Fibroblast of the aortic adventitia (primary cell): ENCODE measurements at regions not wholly inside any gene's neighbourhood (a gene's known extent, or its start where the extent isn't known, plus 50 kb on each side); places are given as distances from the start of the nearest gene placed in this dataset.
"Not testable (repeated sequence)": the region's sequence is repeated elsewhere in the genome, so short reads cannot be mapped to it uniquely, and the experiment has no call there.

Source experiments
- DNase-seq: peaks from one replicate; pipeline ENCODE4 v3.0.0-alpha.2; 2010; ENCODE audit warnings: low read depth
- H3K4me3 ChIP-seq: 2 replicates; pipeline ENCODE4 v1.5.1; 2011; ENCODE audit warnings: low read depth, mild to moderate bottlenecking, control low read depth, low read length, moderate library complexity
- CTCF ChIP-seq: IDR thresholded peaks from 2 replicates; pipeline ENCODE4 v1.5.1; 2011; ENCODE audit warnings: mild to moderate bottlenecking, low read length, control low read depth, inconsistent platforms; ENCODE audit not compliant: insufficient read depth

GRCh38 chrX:39268207-39268606 lies 466.9 kb downstream of the MID1IP1 start:
- DNase-seq, result no peak
- no peak overlapping the region for H3K4me3 ChIP-seq
- TF ChIP-seq CTCF, result no peak

GRCh38 chrX:39275500-39276068 lies 474.3 kb downstream of the MID1IP1 start:
- H3K4me3 ChIP-seq, result no peak overlapping the region
- no peak for TF ChIP-seq CTCF
- DNase-seq, result no peak

GRCh38 chrX:39277685-39278390 lies 476.6 kb downstream of the MID1IP1 start:
- DNase-seq, H3K4me3 ChIP-seq: not testable (repeated sequence)

GRCh38 chrX:39283239-39283638 lies 482.0 kb downstream of the MID1IP1 start:
- H3K4me3 ChIP-seq, result no peak overlapping the region
- no peak for DNase-seq
- no peak for TF ChIP-seq CTCF

GRCh38 chrX:39288592-39288991 lies 487.3 kb downstream of the MID1IP1 start:
- no peak for DNase-seq
- TF ChIP-seq CTCF, result no peak

GRCh38 chrX:39289827-39290226 lies 488.6 kb downstream of the MID1IP1 start:
- no peak overlapping the region for H3K4me3 ChIP-seq
- no peak for TF ChIP-seq CTCF
- no peak for DNase-seq

More at GRCh38 chrX:39288592-39288991, 487.3 kb downstream of the MID1IP1 start:
- H3K4me3 ChIP-seq, result no peak overlapping the region

GRCh38 chrX:39293203-39293602 lies 491.9 kb downstream of the MID1IP1 start:
- TF ChIP-seq CTCF, result no peak
- no peak overlapping the region for H3K4me3 ChIP-seq
- no peak for DNase-seq
